HepG2 (cell line): ENCODE measurements at regions not wholly inside any gene's neighbourhood (a gene's known extent, or its start where the extent isn't known, plus 50 kb on each side); places are given as distances from the start of the nearest gene placed in this dataset.

Experiments used
- ATAC-seq: fragments of 200-7000 bp; cut with Tn5 transposase; 3 replicates; pipeline ENCODE4 v1.9.1; 2020; ENCODE audit warnings: mild to moderate bottlenecking, moderate library complexity
- BruUV-seq: library from RNA; stranded (reverse); fragments of 400-500 nt; replicated peaks from 2 replicates; lab custom pipeline; 2021; lab: Mats Ljungman, UMichigan
- CTCF ChIA-PET: fragments of 300-600 bp; formaldehyde crosslinking; extraction: SDS; loops from one replicate; lab custom pipeline; 2021; ENCODE audit warnings: low total read pairs, inconsistent platforms, low intra/inter-chr PET ratio; lab: Yijun Ruan, JAX
- POLR2A ChIA-PET: fragments of 350-600 bp; sonication (Branson Sonifier 250); formaldehyde crosslinking; loops from one replicate; lab custom pipeline; 2020; ENCODE audit warnings: antibody characterized with exemption, inconsistent platforms; lab: Yijun Ruan, JAX
- DNase-seq: peaks from one replicate; pipeline ENCODE4 v3.0.0-alpha.2; 2015; ENCODE audit warnings: low spot score
- FAIRE-seq: peaks from 3 replicates; lab custom pipeline; 2011; peaks lifted over from hg19 to GRCh38; lab: Jason Lieb, UNC
- H2AFZ ChIP-seq: one replicate; pipeline ENCODE4 v1.6.1; 2011; ENCODE audit warnings: low read length, inconsistent platforms
- H3K27ac ChIP-seq: fragments of 300-600 bp; 3 replicates; pipeline ENCODE4 v1.8.0; 2011; ENCODE audit warnings: mixed run types, mild to moderate bottlenecking, mixed read lengths, low read length, inconsistent platforms; ENCODE audit not compliant: insufficient read depth; ENCODE audit errors: extremely low read length
- H3K27me3 ChIP-seq, 2 experiments: fragments of 200-600 bp in 1 of 2; 2 replicates in 1 of 2; 3 replicates in 1 of 2; pipeline versions ENCODE4 v1.6.0 to v1.8.0; 2011; ENCODE audit warnings: low read length in 2 of 2, mild to moderate bottlenecking in 2 of 2, moderate library complexity in 2 of 2, inconsistent platforms in 1 of 2; ENCODE audit not compliant: insufficient read depth in 2 of 2, control insufficient read depth in 1 of 2
- H3K36me3 ChIP-seq, 2 experiments: fragments of 200-600 bp in 1 of 2; replicated peaks in 1 of 2; 2 replicates in 1 of 2; 3 replicates in 1 of 2; pipeline versions ENCODE4 v1.5.1 to v1.8.0; 2011; ENCODE audit warnings: low read length in 2 of 2, inconsistent platforms in 1 of 2; ENCODE audit not compliant: insufficient read depth in 2 of 2, control insufficient read depth in 1 of 2
- H3K4me1 ChIP-seq: 2 replicates; pipeline ENCODE4 v1.5.1; 2012; ENCODE audit warnings: low read length, inconsistent platforms; ENCODE audit not compliant: insufficient read depth
- H3K4me2 ChIP-seq: 2 replicates; pipeline ENCODE4 v1.6.0; 2011; ENCODE audit warnings: low read depth, low read length, inconsistent platforms
- H3K4me3 ChIP-seq, 3 experiments: fragments of 200-600 bp in 1 of 3; sonication (generic), shearing (Covaris generic) in 1 of 3; replicated peaks in 1 of 3; 2 replicates each; pipeline ENCODE4 v1.5.1; 2011 to 2016; ENCODE audit warnings: low read length in 3 of 3, inconsistent platforms in 2 of 3, low read depth in 2 of 3, mild to moderate bottlenecking in 2 of 3, control low read depth in 1 of 3, mixed read lengths in 1 of 3; ENCODE audit not compliant: insufficient read depth in 1 of 3
- H3K79me2 ChIP-seq: one replicate; pipeline ENCODE4 v1.6.1; 2011; ENCODE audit warnings: low read length, inconsistent platforms; ENCODE audit not compliant: insufficient read depth
- H3K9ac ChIP-seq: 2 replicates; pipeline ENCODE4 v1.6.0; 2011; ENCODE audit warnings: mild to moderate bottlenecking, low read depth, low read length, inconsistent platforms; ENCODE audit not compliant: insufficient read depth
- H3K9me3 ChIP-seq: 2 replicates; pipeline ENCODE4 v1.5.1; 2012; ENCODE audit warnings: mild to moderate bottlenecking, low read length
- H4K20me1 ChIP-seq: 2 replicates; pipeline ENCODE4 v1.6.0; 2011; ENCODE audit warnings: inconsistent platforms, mild to moderate bottlenecking, low read length, moderate library complexity; ENCODE audit not compliant: insufficient read depth
- EP300 ChIP-seq, 3 experiments: sonication (generic) in 1 of 3; formaldehyde crosslinking in 1 of 3; IDR thresholded peaks; 2 replicates each; pipeline versions ENCODE4 v1.5.1 to v1.6.1; 2011 to 2020; ENCODE audit warnings: low read depth in 2 of 3, low read length in 2 of 3, borderline replicate concordance in 1 of 3, improper control_type of control experiment in 1 of 3, mild to moderate bottlenecking in 1 of 3, missing genetic modification reagents in 1 of 3, moderate library complexity in 1 of 3
- ONECUT2 ChIP-seq: sonication (generic); formaldehyde crosslinking; IDR thresholded peaks from 2 replicates; pipeline ENCODE4 v1.4.0; 2020; ENCODE audit warnings: missing genetic modification reagents
- PBX2 ChIP-seq: IDR thresholded peaks from 2 replicates; pipeline ENCODE4 v1.6.1; 2016; ENCODE audit warnings: control low read depth
- PCBP2 ChIP-seq: fragments of 200-400 bp; formaldehyde crosslinking; optimal IDR thresholded peaks from 2 replicates; pipeline ENCODE3; 2018; ENCODE audit warnings: low read length, low read depth; ENCODE audit not compliant: poor library complexity, severe bottlenecking
- POGK ChIP-seq: sonication (generic); formaldehyde crosslinking; conservative IDR thresholded peaks from 2 replicates; pipeline ENCODE4 v1.8.0; 2022; ENCODE audit warnings: mild to moderate bottlenecking, moderate library complexity, missing genetic modification reagents
- ZNF160 ChIP-seq: sonication (generic); formaldehyde crosslinking; IDR thresholded peaks from 2 replicates; pipeline ENCODE4 v1.8.0; 2022; ENCODE audit warnings: mild to moderate bottlenecking, inconsistent platforms, missing genetic modification reagents
- WGBS: methylation state at CpG from one replicate; pipeline ENCODE4 v1.1.6; 2017; ENCODE audit warnings: low lambda C conversion rate; 5-methylcytosine and 5-hydroxymethylcytosine counted together
- in situ Hi-C: cut with HindIII; loops from 2 replicates; pipeline ENCODE4 v1.10.0; 2017; ENCODE audit warnings: low pct_unique_long_range_greater_than_20kb; ENCODE audit not compliant: extremely low pct_ligation_motif_present
- intact Hi-C: fragments of 100-400 bp; cut with micrococcal nuclease; formaldehyde crosslinking; loops from one replicate; pipeline ENCODE4 v1.10.0; 2022; ENCODE audit not compliant: unreplicated experiment
- TF ChIP-seq, protein P1 (sequence below): sonication (generic); formaldehyde crosslinking; IDR thresholded peaks from 2 replicates; pipeline ENCODE4 v1.5.1; 2020; ENCODE audit warnings: missing genetic modification reagents, mild to moderate bottlenecking, borderline replicate concordance

- no peak overlapping the region for H3K27ac ChIP-seq
- WGBS, result 6% methylated on average over 9 of the region's 12 CpGs
- no peaks in the 10 kb centered on the region for H3K79me2 ChIP-seq
- POLR2A ChIA-PET, result no interaction called here
- DNase-seq (no peak), FAIRE-seq (no peak), ATAC-seq (peak; percentile 84)
- intact Hi-C loops, result no loop called here
- no peak for TF ChIP-seq PCBP2
- TF ChIP-seq, protein P1, sequence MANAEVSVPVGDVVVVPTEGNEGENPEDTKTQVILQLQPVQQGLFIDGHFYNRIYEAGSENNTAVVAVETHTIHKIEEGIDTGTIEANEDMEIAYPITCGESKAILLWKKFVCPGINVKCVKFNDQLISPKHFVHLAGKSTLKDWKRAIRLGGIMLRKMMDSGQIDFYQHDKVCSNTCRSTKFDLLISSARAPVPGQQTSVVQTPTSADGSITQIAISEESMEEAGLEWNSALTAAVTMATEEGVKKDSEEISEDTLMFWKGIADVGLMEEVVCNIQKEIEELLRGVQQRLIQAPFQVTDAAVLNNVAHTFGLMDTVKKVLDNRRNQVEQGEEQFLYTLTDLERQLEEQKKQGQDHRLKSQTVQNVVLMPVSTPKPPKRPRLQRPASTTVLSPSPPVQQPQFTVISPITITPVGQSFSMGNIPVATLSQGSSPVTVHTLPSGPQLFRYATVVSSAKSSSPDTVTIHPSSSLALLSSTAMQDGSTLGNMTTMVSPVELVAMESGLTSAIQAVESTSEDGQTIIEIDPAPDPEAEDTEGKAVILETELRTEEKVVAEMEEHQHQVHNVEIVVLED (CRISPR knock-in tag), result no peak
- peak; percentile 71 for TF ChIP-seq PBX2
- peak; percentile 18; the same call in 1 of the 2 replicates for TF ChIP-seq ONECUT2
- no peaks in the 10 kb centered on the region for H3K36me3 ChIP-seq
- H3K4me2 ChIP-seq, result no peak overlapping the region
- in situ Hi-C loops, result no loop called here
- H3K27me3 ChIP-seq, result 0 out of 5 replicates have a peak, but pooled peaks cover 0 to 8% of the 10 kb centered on the region in 2 experiments
- H3K4me1 ChIP-seq, result peaks cover 11% of the 10 kb centered on the region
- CTCF ChIA-PET, result no interaction called here
- H4K20me1 ChIP-seq, result no peaks in the 10 kb centered on the region
- BruUV-seq, result no TSS peak
- no peaks in the 10 kb centered on the region for H3K9me3 ChIP-seq
- no peak overlapping the region for H3K4me3 ChIP-seq
- H3K9ac ChIP-seq, result no peak overlapping the region
- peak overlapping the region; percentile 2 for H2AFZ ChIP-seq
Observed at GRCh38 chr16:64167936-64168335, 953.9 kb downstream of the CDH11 start.

DNA sequence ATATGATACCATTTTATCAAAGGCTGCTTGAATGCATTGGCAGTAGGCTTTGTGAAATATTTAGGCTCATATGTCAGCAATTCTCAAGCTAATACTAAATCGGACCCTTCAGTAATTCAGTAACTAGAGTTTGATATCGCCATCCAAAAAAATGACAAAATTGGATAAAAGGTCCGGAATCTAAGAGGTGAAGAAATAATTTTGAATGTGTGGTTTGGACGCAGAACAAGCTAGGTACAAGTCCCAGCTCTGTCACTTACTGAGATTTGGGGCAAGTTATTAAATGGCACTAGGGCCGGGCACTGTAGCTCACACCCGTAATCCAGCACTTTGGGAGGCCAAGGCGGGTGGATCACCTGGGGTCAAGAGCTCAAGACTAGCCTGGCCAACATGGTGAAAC lies 956.5 kb downstream of the CDH11 start:
- ChIA-PET CTCF (no interaction called here), POLR2A (interaction anchor here (1.1 kb wide), 1 partner anchor 20 kb away, joined by 3 read pairs; no protein-coding TSS in a partner anchor)
- Histone ChIP-seq H3K9ac (no peak overlapping the region), H3K9me3 (no peaks in the 10 kb centered on the region), H3K36me3 (no peaks in the 10 kb centered on the region), H3K27me3 (0 out of 5 replicates have a peak, but pooled peaks cover 0 to 8% of the 10 kb centered on the region in 2 experiments), H3K79me2 (no peaks in the 10 kb centered on the region), H3K4me2 (no peak overlapping the region), H2AFZ (no peak overlapping the region), H3K4me3 (no peak overlapping the region), H3K4me1 (peaks cover 36% of the 10 kb centered on the region), H3K27ac (no peak overlapping the region), H4K20me1 (no peaks in the 10 kb centered on the region)
- WGBS, result 97% methylated on average over 7 of the region's 7 CpGs
- TF ChIP-seq EP300 (IDR thresholded peaks at IDR 0.05; ENCODE audit: low read depth in 2 of 2, low read length in 2 of 2) (no peak), EP300 (CRISPR knock-in tag; IDR thresholded peaks at IDR 0.05; ENCODE audit: borderline replicate concordance) (no peak), ZNF160 (CRISPR knock-in tag) (no peak), POGK (no peak)
- in situ Hi-C loops (no loop called here), intact Hi-C loops (no loop called here)
- DNase-seq (no peak), ATAC-seq (no peak), FAIRE-seq (no peak)
- no TSS peak for BruUV-seq
